ENCODE measurements at regions not wholly inside any gene's neighbourhood (a gene's known extent, or its start where the extent isn't known, plus 50 kb on each side); places are given as distances from the start of the nearest gene placed in this dataset.

- Histone ChIP-seq H3K4me3 (no peak overlapping the region), H3K27ac (replicated peaks) (no peak overlapping the region), H3K27me3 (ENCODE audit: low read depth) (no peaks in the 10 kb centered on the region), H3K4me1 (no peaks in the 10 kb centered on the region), H3K9me3 (replicated peaks) (peaks cover 5% of the 10 kb centered on the region), H3K36me3 (no peaks in the 10 kb centered on the region)
- TF ChIP-seq, protein P1, sequence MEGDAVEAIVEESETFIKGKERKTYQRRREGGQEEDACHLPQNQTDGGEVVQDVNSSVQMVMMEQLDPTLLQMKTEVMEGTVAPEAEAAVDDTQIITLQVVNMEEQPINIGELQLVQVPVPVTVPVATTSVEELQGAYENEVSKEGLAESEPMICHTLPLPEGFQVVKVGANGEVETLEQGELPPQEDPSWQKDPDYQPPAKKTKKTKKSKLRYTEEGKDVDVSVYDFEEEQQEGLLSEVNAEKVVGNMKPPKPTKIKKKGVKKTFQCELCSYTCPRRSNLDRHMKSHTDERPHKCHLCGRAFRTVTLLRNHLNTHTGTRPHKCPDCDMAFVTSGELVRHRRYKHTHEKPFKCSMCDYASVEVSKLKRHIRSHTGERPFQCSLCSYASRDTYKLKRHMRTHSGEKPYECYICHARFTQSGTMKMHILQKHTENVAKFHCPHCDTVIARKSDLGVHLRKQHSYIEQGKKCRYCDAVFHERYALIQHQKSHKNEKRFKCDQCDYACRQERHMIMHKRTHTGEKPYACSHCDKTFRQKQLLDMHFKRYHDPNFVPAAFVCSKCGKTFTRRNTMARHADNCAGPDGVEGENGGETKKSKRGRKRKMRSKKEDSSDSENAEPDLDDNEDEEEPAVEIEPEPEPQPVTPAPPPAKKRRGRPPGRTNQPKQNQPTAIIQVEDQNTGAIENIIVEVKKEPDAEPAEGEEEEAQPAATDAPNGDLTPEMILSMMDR (IDR thresholded peaks at IDR 0.05; ENCODE audit: borderline replicate concordance), result no peak
- intact Hi-C loops (cut with micrococcal nuclease), result no loop called here
- no peak for DNase-seq
Measured at GRCh38 chr4:137678796-137679195, 146.5 kb upstream of the PCDH18 start.

DNA sequence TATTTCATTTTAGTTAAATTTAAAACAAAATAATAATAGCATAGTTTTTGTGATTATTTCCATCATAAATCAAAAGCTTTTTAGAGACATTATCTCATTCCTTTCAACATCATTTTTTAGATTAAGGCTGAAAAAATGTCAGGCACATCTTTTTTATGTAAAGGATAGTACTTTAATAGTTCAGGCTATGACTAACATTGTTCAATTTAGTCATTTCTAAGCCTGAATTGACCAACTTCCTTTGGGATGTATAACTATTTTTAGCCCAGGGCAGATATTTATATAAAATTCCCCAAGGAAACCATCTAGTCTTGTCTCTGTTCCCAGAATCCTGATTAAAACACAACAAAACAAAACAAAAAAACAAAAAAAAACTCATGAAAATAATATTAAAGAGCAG is 145.6 kb upstream of the PCDH18 start:
- TF ChIP-seq, protein P1 (IDR thresholded peaks at IDR 0.05; ENCODE audit: borderline replicate concordance), result no peak
- intact Hi-C loops (cut with micrococcal nuclease), result no loop called here
- DNase-seq, result no peak

GRCh38 chr4:137676357-137676998 is 144.2 kb upstream of the PCDH18 start:
- no peaks in the 10 kb centered on the region for H3K36me3 ChIP-seq
- no peak for DNase-seq

More for the DNA sequence above, 145.6 kb upstream of the PCDH18 start:
- Histone ChIP-seq H3K4me3 (no peak overlapping the region), H3K27ac (replicated peaks) (no peak overlapping the region), H3K36me3 (no peaks in the 10 kb centered on the region), H3K27me3 (ENCODE audit: low read depth) (no peaks in the 10 kb centered on the region), H3K4me1 (no peaks in the 10 kb centered on the region), H3K9me3 (replicated peaks) (peaks cover 5% of the 10 kb centered on the region)

GRCh38 chr4:137674066-137674465 is 141.8 kb upstream of the PCDH18 start:
- intact Hi-C loops (cut with micrococcal nuclease), result no loop called here
- no peak overlapping the region for H3K27ac ChIP-seq (replicated peaks)
- H3K4me1 ChIP-seq, result no peaks in the 10 kb centered on the region
- TF ChIP-seq, protein P1 (IDR thresholded peaks at IDR 0.05; ENCODE audit: borderline replicate concordance), result no peak
- no peaks in the 10 kb centered on the region for H3K27me3 ChIP-seq (ENCODE audit: low read depth)
- no peak overlapping the region for H3K4me3 ChIP-seq
- peaks cover 5% of the 10 kb centered on the region for H3K9me3 ChIP-seq (replicated peaks)
- no peak for DNase-seq
- H3K36me3 ChIP-seq, result no peaks in the 10 kb centered on the region

More at GRCh38 chr4:137676357-137676998, 144.2 kb upstream of the PCDH18 start:
- peaks cover 5% of the 10 kb centered on the region for H3K9me3 ChIP-seq (replicated peaks)
- no peaks in the 10 kb centered on the region for H3K27me3 ChIP-seq (ENCODE audit: low read depth)
- H3K4me3 ChIP-seq, result no peak overlapping the region
- TF ChIP-seq, protein P1 (IDR thresholded peaks at IDR 0.05; ENCODE audit: borderline replicate concordance), result no peak
- no peaks in the 10 kb centered on the region for H3K4me1 ChIP-seq
- intact Hi-C loops (cut with micrococcal nuclease), result no loop called here
- no peak overlapping the region for H3K27ac ChIP-seq (replicated peaks)

DNA sequence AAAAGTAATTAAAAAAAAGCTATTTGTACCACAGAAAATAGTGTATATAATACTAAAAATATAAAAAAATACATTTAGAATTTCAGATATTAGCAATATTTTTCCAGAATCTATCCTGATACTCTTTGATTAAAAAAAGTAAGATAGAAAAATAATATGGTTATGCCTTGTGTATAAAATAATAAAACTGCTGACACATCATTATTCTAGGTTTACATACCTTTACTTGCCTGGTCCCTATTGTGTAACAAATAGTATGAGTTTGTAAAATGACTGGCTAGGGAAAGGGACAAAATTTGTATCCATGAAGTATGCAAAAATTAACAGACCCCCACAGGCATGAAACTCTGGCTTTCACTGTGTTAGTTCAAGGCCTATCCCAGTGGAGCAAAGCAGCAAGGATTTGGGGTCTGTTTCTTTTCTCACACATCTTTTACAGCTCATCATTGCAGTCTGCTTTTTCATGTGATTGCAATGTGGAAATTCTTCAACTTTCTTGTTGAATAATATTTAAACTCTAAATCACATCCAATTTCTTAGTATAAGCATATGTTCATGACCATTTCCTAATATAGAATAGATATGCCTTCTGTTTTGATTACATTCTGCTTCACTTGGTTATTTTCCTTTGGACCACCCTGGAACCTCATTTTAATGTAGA is 136.7 kb upstream of the PCDH18 start:
- no peaks in the 10 kb centered on the region for H3K4me1 ChIP-seq
- H3K27ac ChIP-seq (replicated peaks), result no peak overlapping the region
- no peak for DNase-seq
- TF ChIP-seq, protein P1 (IDR thresholded peaks at IDR 0.05; ENCODE audit: borderline replicate concordance), result no peak
- H3K9me3 ChIP-seq (replicated peaks), result no peaks in the 10 kb centered on the region
- H3K4me3 ChIP-seq, result no peak overlapping the region
- intact Hi-C loops (cut with micrococcal nuclease), result no loop called here
- no peaks in the 10 kb centered on the region for H3K36me3 ChIP-seq
- H3K27me3 ChIP-seq (ENCODE audit: low read depth), result no peaks in the 10 kb centered on the region

All from left ventricle myocardium inferior (tissue), 1 donor.